SK-N-MC (cell line): ENCODE measurements at regions not wholly inside any gene's neighbourhood (a gene's known extent, or its start where the extent isn't known, plus 50 kb on each side); places are given as distances from the start of the nearest gene placed in this dataset.
A peak's percentile ranks its signal among the peaks of the same experiment; 100 is the strongest.

Source experiments
- DNase-seq: peaks from one replicate; pipeline ENCODE4 v3.0.0-alpha.2; 2011; ENCODE audit warnings: low read depth, low spot score
- H3K27ac ChIP-seq: fragments of 200-600 bp; sonication (generic); 2 replicates; pipeline ENCODE4 v1.5.1; 2016; ENCODE audit warnings: mixed run types
- H3K36me3 ChIP-seq: fragments of 200-600 bp; sonication (generic); 2 replicates; pipeline ENCODE4 v1.6.1; 2017; ENCODE audit warnings: antibody characterized with exemption, low read length, mixed read lengths; ENCODE audit not compliant: insufficient read depth
- H3K4me3 ChIP-seq: fragments of 200-600 bp; sonication (generic); 2 replicates; pipeline ENCODE4 v1.5.1; 2016
- H3K9ac ChIP-seq: fragments of 200-600 bp; sonication (generic); 2 replicates; pipeline ENCODE4 v1.8.0; 2017; ENCODE audit warnings: mixed run types, mixed read lengths; ENCODE audit not compliant: insufficient read length
- H3K9me3 ChIP-seq: fragments of 200-600 bp; sonication (generic); 2 replicates; pipeline ENCODE4 v1.6.1; 2017; ENCODE audit warnings: low read depth, mild to moderate bottlenecking, antibody characterized with exemption, low read length, moderate library complexity, mixed read lengths
- EZH2 ChIP-seq: fragments of 200-600 bp; sonication (generic); IDR thresholded peaks from one replicate; pipeline ENCODE4 v1.6.1; 2017; ENCODE audit warnings: antibody characterized with exemption
- FOXP2 ChIP-seq: optimal IDR thresholded peaks from 2 replicates; pipeline ENCODE3; 2011; ENCODE audit warnings: mild to moderate bottlenecking, moderate library complexity; ENCODE audit not compliant: insufficient read depth; ENCODE audit errors: extremely low read length, control extremely low read depth
- POLR2AphosphoS5 ChIP-seq: IDR thresholded peaks from 2 replicates; pipeline ENCODE4 v1.6.1; 2012; ENCODE audit warnings: mild to moderate bottlenecking, low read depth, low read length, borderline replicate concordance

GRCh38 chr3:102665183-102665582, 230.4 kb downstream of the ZPLD1 start:
- H3K9ac ChIP-seq = no peak overlapping the region
- DNase-seq = no peak
- TF ChIP-seq FOXP2 (no peak), POLR2AphosphoS5 (no peak), EZH2 (no peak)
- H3K36me3 ChIP-seq = no peaks in the 10 kb centered on the region
- no peaks in the 10 kb centered on the region for H3K9me3 ChIP-seq
- no peak overlapping the region for H3K27ac ChIP-seq
- no peak overlapping the region for H3K4me3 ChIP-seq

GRCh38 chr3:102668247-102668646, 233.4 kb downstream of the ZPLD1 start:
- no peaks in the 10 kb centered on the region for H3K9me3 ChIP-seq
- H3K27ac ChIP-seq = no peak overlapping the region
- no peak for DNase-seq
- no peak overlapping the region for H3K9ac ChIP-seq
- H3K4me3 ChIP-seq = no peak overlapping the region
- TF ChIP-seq POLR2AphosphoS5 (no peak), EZH2 (no peak)
- H3K36me3 ChIP-seq = no peaks in the 10 kb centered on the region

GRCh38 chr3:102670986-102671385, 236.2 kb downstream of the ZPLD1 start:
- H3K4me3 ChIP-seq = no peak overlapping the region
- no peak overlapping the region for H3K27ac ChIP-seq
- H3K9me3 ChIP-seq = no peaks in the 10 kb centered on the region
- no peaks in the 10 kb centered on the region for H3K36me3 ChIP-seq
- no peak overlapping the region for H3K9ac ChIP-seq
- no peak for DNase-seq
- TF ChIP-seq FOXP2 (no peak), POLR2AphosphoS5 (no peak), EZH2 (no peak)

- no peaks in the 10 kb centered on the region for H3K36me3 ChIP-seq
- 0 out of 2 replicates have a peak overlapping the region, but pooled peaks have one; percentile 5 for H3K27ac ChIP-seq
- no peaks in the 10 kb centered on the region for H3K9me3 ChIP-seq
- TF ChIP-seq FOXP2 = no peak
- no peak for TF ChIP-seq EZH2
- TF ChIP-seq POLR2AphosphoS5 = no peak
- H3K4me3 ChIP-seq = no peak overlapping the region
- no peak overlapping the region for H3K9ac ChIP-seq
- DNase-seq = no peak
These were observed 237.5 kb downstream of the ZPLD1 start for GRCh38 chr3:102672305-102672704.

- no peak for TF ChIP-seq POLR2AphosphoS5
- no peak for TF ChIP-seq FOXP2
- TF ChIP-seq EZH2 = no peak
- H3K4me3 ChIP-seq = peak overlapping the region; percentile 77
- no peaks in the 10 kb centered on the region for H3K9me3 ChIP-seq
- peak overlapping the region; percentile 82 for H3K27ac ChIP-seq
- H3K36me3 ChIP-seq = no peaks in the 10 kb centered on the region
- DNase-seq = peak; percentile 69
- H3K9ac ChIP-seq = peak overlapping the region; percentile 61
These were observed 238.7 kb downstream of the ZPLD1 start for GRCh38 chr3:102673271-102674115.

- peak overlapping the region; percentile 77 for H3K4me3 ChIP-seq
- H3K36me3 ChIP-seq = no peaks in the 10 kb centered on the region
- H3K9ac ChIP-seq = peak overlapping the region; percentile 56
- DNase-seq = no peak
- H3K27ac ChIP-seq = peak overlapping the region; percentile 82
- H3K9me3 ChIP-seq = no peaks in the 10 kb centered on the region
- TF ChIP-seq EZH2 = no peak
- no peak for TF ChIP-seq FOXP2
- TF ChIP-seq POLR2AphosphoS5 = no peak
These were observed 239.5 kb downstream of the ZPLD1 start for GRCh38 chr3:102674284-102674683.

- no peak overlapping the region for H3K9ac ChIP-seq
- H3K27ac ChIP-seq = peak overlapping the region; percentile 72
- TF ChIP-seq FOXP2 (no peak), POLR2AphosphoS5 (no peak), EZH2 (no peak)
- no peak for DNase-seq
- no peak overlapping the region for H3K4me3 ChIP-seq
- H3K36me3 ChIP-seq = no peaks in the 10 kb centered on the region
- H3K9me3 ChIP-seq = no peaks in the 10 kb centered on the region
These were observed 241.6 kb downstream of the ZPLD1 start for GRCh38 chr3:102676424-102676823.

- Histone ChIP-seq H3K9me3 (no peaks in the 10 kb centered on the region), H3K36me3 (no peaks in the 10 kb centered on the region), H3K9ac (no peak overlapping the region), H3K4me3 (no peak overlapping the region), H3K27ac (no peak overlapping the region)
- no peak for TF ChIP-seq POLR2AphosphoS5
- TF ChIP-seq EZH2 = no peak
- TF ChIP-seq FOXP2 = no peak
- DNase-seq = no peak
These were observed 247.9 kb downstream of the ZPLD1 start for GRCh38 chr3:102682741-102683140.
